ENCODE measurements at regions not wholly inside any gene's neighbourhood (a gene's known extent, or its start where the extent isn't known, plus 50 kb on each side); places are given as distances from the start of the nearest gene placed in this dataset.

GRCh38 chr7:155870334-155871180 lies 58.3 kb upstream of the SHH start:
- TF ChIP-seq CTCF (IDR thresholded peaks at IDR 0.05) (no peak), POLR2A (IDR thresholded peaks at IDR 0.05) (no peak), POLR2AphosphoS5 (IDR thresholded peaks at IDR 0.05) (no peak)

Data from suprapubic skin (tissue), 4 donors.